NCI-H748 treated with DMSO at 0.1 percent for 48 hours (cell line): ENCODE measurements at regions not wholly inside any gene's neighbourhood (a gene's known extent, or its start where the extent isn't known, plus 50 kb on each side); places are given as distances from the start of the nearest gene placed in this dataset.

Source experiments
- DNase-seq: peaks from one replicate; lab custom pipeline; 2025; lab: John Stamatoyannopoulos, UW

- DNase-seq = peak; percentile 66
Observed at GRCh38 chr1:68331117-68331865, 99.0 kb upstream of the WLS start.

- no peak for DNase-seq
Observed at GRCh38 chr1:68330391-68330790, 98.1 kb upstream of the WLS start.

GRCh38 chr1:68329096-68329835 is 96.9 kb upstream of the WLS start:
- DNase-seq = no peak

- DNase-seq = no peak
Observed at GRCh38 chr1:68328490-68328889, 96.2 kb upstream of the WLS start.

- no peak for DNase-seq
Observed at GRCh38 chr1:68327414-68327813, 95.1 kb upstream of the WLS start.

GRCh38 chr1:68326481-68326880 is 94.2 kb upstream of the WLS start:
- no peak for DNase-seq

GRCh38 chr1:68324316-68324715 is 92.0 kb upstream of the WLS start:
- no peak for DNase-seq

- DNase-seq = no peak
Observed at GRCh38 chr1:68322837-68323687, 90.7 kb upstream of the WLS start.

GRCh38 chr1:68322096-68322495 is 89.8 kb upstream of the WLS start:
- DNase-seq = no peak

- peak; percentile 23 for DNase-seq
Observed at GRCh38 chr1:68321084-68321685, 88.9 kb upstream of the WLS start.

- DNase-seq = no peak
Observed at GRCh38 chr1:68320349-68320748, 88.0 kb upstream of the WLS start.

- DNase-seq = no peak
Observed at GRCh38 chr1:68319907-68320306, 87.6 kb upstream of the WLS start.

- no peak for DNase-seq
Observed at GRCh38 chr1:68317543-68317942, 85.2 kb upstream of the WLS start.

- peak; percentile 93 for DNase-seq
Observed at GRCh38 chr1:68314151-68314780, 81.9 kb upstream of the WLS start.

- DNase-seq = peak; percentile 93
Observed at GRCh38 chr1:68313735-68314134, 81.4 kb upstream of the WLS start.

- no peak for DNase-seq
Observed at GRCh38 chr1:68308034-68308433, 75.7 kb upstream of the WLS start.

- DNase-seq = no peak
Observed at GRCh38 chr1:68307378-68307787, 75.1 kb upstream of the WLS start.

GRCh38 chr1:68301471-68302001 is 69.2 kb upstream of the WLS start:
- no peak for DNase-seq

GRCh38 chr1:68294367-68295066 is 62.2 kb upstream of the WLS start:
- DNase-seq = no peak

- DNase-seq = no peak
Observed at GRCh38 chr1:68293609-68294366, 61.5 kb upstream of the WLS start.
